ENCODE measurements at regions not wholly inside any gene's neighbourhood (a gene's known extent, or its start where the extent isn't known, plus 50 kb on each side); places are given as distances from the start of the nearest gene placed in this dataset.

- BruUV-seq (replicated peaks): no TSS peak
- Histone ChIP-seq H3K4me1 (replicated peaks in 1 of 2; ENCODE audit: control insufficient read depth in 2 of 2, insufficient read depth in 2 of 2, low read length in 2 of 2) (peaks cover 19 to 39% of the 10 kb centered on the region in 2 experiments), H2AFZ (ENCODE audit: low read depth, low read length) (no peak overlapping the region), H3K4me2 (ENCODE audit: insufficient read depth, low read length) (peak overlapping the region; percentile 12; the same call in 1 of the 2 replicates), H3K4me3 (no peak overlapping the region), H3K36me3 (ENCODE audit: control insufficient read depth, insufficient read depth, low read length) (no peaks in the 10 kb centered on the region), H3K9me1 (ENCODE audit: control insufficient read depth, insufficient read depth, low read length) (no peaks in the 10 kb centered on the region), H3K9ac (ENCODE audit: insufficient read depth in 1 of 2, low read depth in 2 of 2, low read length in 2 of 2) (peak overlapping the region in 1 of 2 experiments; percentile 74; a peak in 2 of 4 replicates), H3K27ac (ENCODE audit: extremely low read depth, low read depth, low read length) (no peak overlapping the region), H4K20me1 (replicated peaks; ENCODE audit: control insufficient read depth, insufficient read depth, low read length) (no peaks in the 10 kb centered on the region), H3K27me3 (ENCODE audit: control insufficient read depth in 2 of 2, insufficient read depth in 2 of 2, low read length in 2 of 2) (peaks cover 0 to 28% of the 10 kb centered on the region in 2 experiments; a peak in 2 of 5 replicates), H3K79me2 (ENCODE audit: control insufficient read depth, insufficient read depth, low read length) (no peaks in the 10 kb centered on the region), H3K9me3 (replicated peaks; ENCODE audit: control insufficient read depth, insufficient read depth, low read depth, low read length) (no peaks in the 10 kb centered on the region)
- POLR2A ChIA-PET: interaction anchor here (0.8 to 5.3 kb wide), 6 partner anchors 8 to 101 kb away, joined by 3 to 33 read pairs (median 4); partner anchors contain the start of gene ID2
- in situ Hi-C loops (cut with MboI) (no loop called here), intact Hi-C loops (cut with micrococcal nuclease) (loop anchor here (5.0 kb wide), 1 partner anchor 54 kb away; no protein-coding TSS in a partner anchor)
- 47% methylated on average over 6 of the region's 6 CpGs for WGBS (ENCODE audit: insufficient coverage, low coverage, missing lambda C conversion rate)
- DNase-seq (ENCODE audit: extremely low read depth in 1 of 4, low spot score in 3 of 4) (peak in 3 of 4 experiments; percentile 20 to 47 (median 41)), ATAC-seq (no peak), FAIRE-seq (peak; percentile 56)
- CTCF ChIA-PET (ENCODE audit: low intra/inter-chr PET ratio): no interaction called here
- TF ChIP-seq TBP (optimal IDR thresholded peaks at IDR 0.05; ENCODE audit: low read depth, low read length) (peak; percentile 16), RCOR1 (IDR thresholded peaks at IDR 0.05; ENCODE audit: borderline replicate concordance in 1 of 2, low read depth in 2 of 2, low read length in 2 of 2) (peak in 1 of 2 experiments; percentile 77; a peak in 2 of 4 replicates), CBFA2T3 (IDR thresholded peaks at IDR 0.05) (peak; percentile 51), JUN (IDR thresholded peaks at IDR 0.05; ENCODE audit: borderline replicate concordance, low read depth, low read length) (0 out of 2 replicates have a peak, but pooled peaks have one; percentile 34), JUN (CRISPR knock-in tag; IDR thresholded peaks at IDR 0.05; ENCODE audit: borderline replicate concordance) (no peak), TAF9B (IDR thresholded peaks at IDR 0.05; ENCODE audit: partially characterized antibody) (no peak), JUND (IDR thresholded peaks at IDR 0.05; ENCODE audit: borderline replicate concordance, low read depth, low read length) (peak; percentile 36; the same call in 1 of the 2 replicates), JUND (tag; IDR thresholded peaks at IDR 0.05; ENCODE audit: borderline replicate concordance, low read depth, low read length) (peak; percentile 35; the same call in 1 of the 3 replicates), EP300 (IDR thresholded peaks at IDR 0.05; ENCODE audit: low read length) (peak; percentile 26; the same call in 1 of the 2 replicates), ZEB2 (IDR thresholded peaks at IDR 0.05) (peak; percentile 54; the same call in 1 of the 2 replicates), ESRRA (IDR thresholded peaks at IDR 0.05; ENCODE audit: borderline replicate concordance, low read depth) (peak; percentile 25; the same call in 1 of the 2 replicates), CTBP1 (IDR thresholded peaks at IDR 0.05; ENCODE audit: borderline replicate concordance) (peak; percentile 92; the same call in 1 of the 2 replicates), VEZF1 (CRISPR knock-in tag; IDR thresholded peaks at IDR 0.05) (peak; percentile 63), ARID1B (IDR thresholded peaks at IDR 0.05) (peak; percentile 36; the same call in 1 of the 2 replicates), ZNF764 (CRISPR knock-in tag; IDR thresholded peaks at IDR 0.05; ENCODE audit: low read depth) (no peak), THAP7 (CRISPR knock-in tag; IDR thresholded peaks at IDR 0.05) (no peak), ZNF592 (IDR thresholded peaks at IDR 0.05) (no peak), TCF3 (CRISPR knock-in tag; IDR thresholded peaks at IDR 0.05) (peak; percentile 60)
Measured at GRCh38 chr2:8581601-8582041, 100.2 kb upstream of the ID2 start.

Data from K562 (cell line).